Esophagus squamous epithelium (tissue), 4 donors: ENCODE measurements at regions not wholly inside any gene's neighbourhood (a gene's known extent, or its start where the extent isn't known, plus 50 kb on each side); places are given as distances from the start of the nearest gene placed in this dataset.

Source experiments
- POLR2A ChIP-seq, 4 donors: fragments of 450-650 bp; IDR thresholded peaks; one replicate each; pipeline ENCODE4 v1.6.1; 2017; ENCODE audit warnings: antibody characterized with exemption in 4 of 4, mild to moderate bottlenecking in 4 of 4, moderate library complexity in 3 of 4
- TF ChIP-seq, protein P1 (sequence below), 6 experiments: fragments of 450-650 bp in 4 of 6; fragments of 200-600 bp in 2 of 6; sonication (generic) in 2 of 6; IDR thresholded peaks; one replicate each; pipeline ENCODE4 v1.5.1; 2016 to 2019; ENCODE audit warnings: antibody characterized with exemption in 6 of 6, mild to moderate bottlenecking in 4 of 6, moderate library complexity in 4 of 6

DNA sequence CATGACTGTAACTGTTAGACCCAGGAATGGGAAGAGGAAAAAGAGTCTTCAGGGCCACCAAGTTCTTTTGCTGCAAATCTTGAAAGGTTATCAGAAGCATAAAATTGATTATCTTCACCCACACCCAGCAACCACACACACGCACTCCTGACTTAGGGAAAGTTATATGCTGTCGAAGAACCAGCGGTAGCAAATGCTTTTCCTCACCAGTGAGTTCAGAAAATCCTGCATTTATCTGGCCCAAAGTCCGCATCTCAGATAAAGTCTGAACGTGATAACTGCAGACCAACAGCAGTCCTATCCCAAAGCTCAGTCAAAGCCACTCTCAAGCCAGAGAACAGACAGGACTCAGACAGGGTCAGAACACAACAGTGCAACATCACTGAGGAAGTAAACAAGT, 115.6 kb downstream of the IRS2 start:
- TF ChIP-seq, protein P1, sequence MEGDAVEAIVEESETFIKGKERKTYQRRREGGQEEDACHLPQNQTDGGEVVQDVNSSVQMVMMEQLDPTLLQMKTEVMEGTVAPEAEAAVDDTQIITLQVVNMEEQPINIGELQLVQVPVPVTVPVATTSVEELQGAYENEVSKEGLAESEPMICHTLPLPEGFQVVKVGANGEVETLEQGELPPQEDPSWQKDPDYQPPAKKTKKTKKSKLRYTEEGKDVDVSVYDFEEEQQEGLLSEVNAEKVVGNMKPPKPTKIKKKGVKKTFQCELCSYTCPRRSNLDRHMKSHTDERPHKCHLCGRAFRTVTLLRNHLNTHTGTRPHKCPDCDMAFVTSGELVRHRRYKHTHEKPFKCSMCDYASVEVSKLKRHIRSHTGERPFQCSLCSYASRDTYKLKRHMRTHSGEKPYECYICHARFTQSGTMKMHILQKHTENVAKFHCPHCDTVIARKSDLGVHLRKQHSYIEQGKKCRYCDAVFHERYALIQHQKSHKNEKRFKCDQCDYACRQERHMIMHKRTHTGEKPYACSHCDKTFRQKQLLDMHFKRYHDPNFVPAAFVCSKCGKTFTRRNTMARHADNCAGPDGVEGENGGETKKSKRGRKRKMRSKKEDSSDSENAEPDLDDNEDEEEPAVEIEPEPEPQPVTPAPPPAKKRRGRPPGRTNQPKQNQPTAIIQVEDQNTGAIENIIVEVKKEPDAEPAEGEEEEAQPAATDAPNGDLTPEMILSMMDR (IDR thresholded peaks at IDR 0.05): no peak
- TF ChIP-seq POLR2A (IDR thresholded peaks at IDR 0.05): no peak
